Testis (tissue), 2 donors: ENCODE measurements at regions not wholly inside any gene's neighbourhood (a gene's known extent, or its start where the extent isn't known, plus 50 kb on each side); places are given as distances from the start of the nearest gene placed in this dataset.

Source experiments
- POLR2A ChIP-seq: fragments of 450-650 bp; IDR thresholded peaks from one replicate; pipeline ENCODE4 v1.6.1; 2017; ENCODE audit warnings: antibody characterized with exemption, mild to moderate bottlenecking, moderate library complexity
- TF ChIP-seq, protein P1 (sequence below), 3 experiments: fragments of 450-650 bp in 2 of 3; fragments of 200-600 bp in 1 of 3; sonication (generic) in 1 of 3; IDR thresholded peaks; one replicate each; pipeline ENCODE4 v1.5.1; 2016 to 2019; ENCODE audit warnings: antibody characterized with exemption in 3 of 3, mild to moderate bottlenecking in 2 of 3, moderate library complexity in 1 of 3

DNA sequence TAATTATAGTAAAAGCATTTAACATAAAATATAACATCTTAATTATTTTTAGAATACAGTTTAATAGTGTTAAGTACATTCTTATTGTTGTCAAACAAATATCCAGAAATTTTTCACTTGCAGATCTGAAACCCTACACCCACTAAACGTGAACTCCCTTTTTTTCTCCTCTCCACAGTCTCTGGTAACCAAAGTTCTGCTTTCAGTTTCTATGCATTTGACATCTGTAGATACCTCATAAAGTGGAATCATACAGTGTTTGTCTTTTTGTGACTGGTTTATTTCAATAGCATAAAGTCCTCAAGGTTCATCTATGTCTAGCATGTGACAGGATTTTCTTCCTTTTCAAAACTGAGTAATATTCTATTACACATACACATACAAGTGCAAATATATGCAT is 286.3 kb downstream of the BTBD3 start:
- TF ChIP-seq, protein P1, sequence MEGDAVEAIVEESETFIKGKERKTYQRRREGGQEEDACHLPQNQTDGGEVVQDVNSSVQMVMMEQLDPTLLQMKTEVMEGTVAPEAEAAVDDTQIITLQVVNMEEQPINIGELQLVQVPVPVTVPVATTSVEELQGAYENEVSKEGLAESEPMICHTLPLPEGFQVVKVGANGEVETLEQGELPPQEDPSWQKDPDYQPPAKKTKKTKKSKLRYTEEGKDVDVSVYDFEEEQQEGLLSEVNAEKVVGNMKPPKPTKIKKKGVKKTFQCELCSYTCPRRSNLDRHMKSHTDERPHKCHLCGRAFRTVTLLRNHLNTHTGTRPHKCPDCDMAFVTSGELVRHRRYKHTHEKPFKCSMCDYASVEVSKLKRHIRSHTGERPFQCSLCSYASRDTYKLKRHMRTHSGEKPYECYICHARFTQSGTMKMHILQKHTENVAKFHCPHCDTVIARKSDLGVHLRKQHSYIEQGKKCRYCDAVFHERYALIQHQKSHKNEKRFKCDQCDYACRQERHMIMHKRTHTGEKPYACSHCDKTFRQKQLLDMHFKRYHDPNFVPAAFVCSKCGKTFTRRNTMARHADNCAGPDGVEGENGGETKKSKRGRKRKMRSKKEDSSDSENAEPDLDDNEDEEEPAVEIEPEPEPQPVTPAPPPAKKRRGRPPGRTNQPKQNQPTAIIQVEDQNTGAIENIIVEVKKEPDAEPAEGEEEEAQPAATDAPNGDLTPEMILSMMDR (IDR thresholded peaks at IDR 0.05), result no peak
- no peak for TF ChIP-seq POLR2A
